Esophagus squamous epithelium (tissue), 4 donors: ENCODE measurements at regions not wholly inside any gene's neighbourhood (a gene's known extent, or its start where the extent isn't known, plus 50 kb on each side); places are given as distances from the start of the nearest gene placed in this dataset.

Experiments used
- CTCF ChIP-seq, 6 experiments: fragments of 450-650 bp in 4 of 6; fragments of 200-600 bp in 2 of 6; sonication (generic) in 2 of 6; IDR thresholded peaks; one replicate each; pipeline ENCODE4 v1.5.1; 2016 to 2019; ENCODE audit warnings: antibody characterized with exemption in 6 of 6, mild to moderate bottlenecking in 4 of 6, moderate library complexity in 4 of 6
- POLR2A ChIP-seq, 4 donors: fragments of 450-650 bp; IDR thresholded peaks; one replicate each; pipeline ENCODE4 v1.6.1; 2017; ENCODE audit warnings: antibody characterized with exemption in 4 of 4, mild to moderate bottlenecking in 4 of 4, moderate library complexity in 3 of 4

DNA sequence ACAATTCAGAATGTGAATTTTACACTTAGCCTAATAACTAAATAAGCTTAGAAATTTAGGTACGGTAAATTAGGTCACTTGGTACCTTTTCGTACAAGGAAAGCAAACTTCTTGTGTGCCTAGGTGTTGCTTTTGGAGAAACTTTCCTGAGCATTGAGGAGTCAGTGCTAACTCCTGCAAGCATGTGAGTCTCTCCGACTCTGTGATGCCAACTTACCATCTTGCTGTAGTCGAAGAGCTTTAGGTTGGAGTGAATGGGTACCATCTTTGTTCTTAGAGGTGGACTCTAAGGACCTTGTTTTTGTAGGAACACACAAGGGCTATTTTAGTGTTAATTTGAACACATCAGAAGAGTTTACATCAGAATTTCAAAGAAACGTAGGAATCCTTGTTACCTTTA, 688.9 kb downstream of the USP25 start:
- TF ChIP-seq CTCF (IDR thresholded peaks at IDR 0.05) (no peak), POLR2A (IDR thresholded peaks at IDR 0.05) (no peak)
